ENCODE measurements at regions not wholly inside any gene's neighbourhood (a gene's known extent, or its start where the extent isn't known, plus 50 kb on each side); places are given as distances from the start of the nearest gene placed in this dataset.

GRCh38 chr1:93753791-93754763, 72.4 kb upstream of the BCAR3 start:
- WGBS, 2 experiments (ENCODE audit: low coverage in 1 of 2, low lambda C conversion rate in 2 of 2, missing lambda C conversion rate in 2 of 2): 15 to 19% methylated on average over 6 of the region's 6 CpGs
- Histone ChIP-seq H3F3A (ENCODE audit: insufficient read depth) (peaks cover 37% of the 10 kb centered on the region), H3K27me3 (replicated peaks; ENCODE audit: insufficient read depth) (no peaks in the 10 kb centered on the region), H3K27ac (peak overlapping the region; percentile 85), H3K9me2 (ENCODE audit: insufficient read depth) (no peaks in the 10 kb centered on the region), H2AFZ (no peak overlapping the region), H4K20me1 (ENCODE audit: insufficient read depth) (no peaks in the 10 kb centered on the region), H3K4me1 (ENCODE audit: insufficient read depth) (peaks cover 54% of the 10 kb centered on the region), H3K9me3 (ENCODE audit: low read depth) (no peaks in the 10 kb centered on the region), H3K9ac (peak overlapping the region; percentile 22; the same call in 1 of the 2 replicates), H3K4me2 (ENCODE audit: unreplicated experiment) (peak overlapping the region; percentile 27), H3K79me2 (ENCODE audit: insufficient read depth) (no peaks in the 10 kb centered on the region), H3K36me3 (ENCODE audit: low read depth) (no peaks in the 10 kb centered on the region), H3K4me3 (no peak overlapping the region)
- no peak for TF ChIP-seq EZH2 (IDR thresholded peaks at IDR 0.05; ENCODE audit: insufficient read depth, poor library complexity, severe bottlenecking)
- TF ChIP-seq EZH2phosphoT487 (IDR thresholded peaks at IDR 0.05; ENCODE audit: insufficient read depth, low read depth): 0 out of 2 replicates have a peak, but pooled peaks have one; percentile 47
- DNase-seq: peak; percentile 91
- in situ Hi-C loops (cut with MboI): no loop called here

- in situ Hi-C loops (cut with MboI): no loop called here
- 51 to 55% methylated on average over 6 of the region's 6 CpGs for WGBS, 2 experiments (ENCODE audit: low coverage in 1 of 2, low lambda C conversion rate in 2 of 2, missing lambda C conversion rate in 2 of 2)
- H2AFZ ChIP-seq: no peak overlapping the region; the same call in 1 of the 2 replicates
- H3K9me2 ChIP-seq (ENCODE audit: insufficient read depth): no peaks in the 10 kb centered on the region
- H3K27ac ChIP-seq: no peak overlapping the region
- DNase-seq: peak; percentile 41
- peaks cover 51% of the 10 kb centered on the region for H3K4me1 ChIP-seq (ENCODE audit: insufficient read depth)
- no peaks in the 10 kb centered on the region for H3K36me3 ChIP-seq (ENCODE audit: low read depth)
- H3K79me2 ChIP-seq (ENCODE audit: insufficient read depth): no peaks in the 10 kb centered on the region
- H3K4me2 ChIP-seq (ENCODE audit: unreplicated experiment): peak overlapping the region; percentile 39
- no peak overlapping the region for H3K9ac ChIP-seq
- no peak overlapping the region for H3K4me3 ChIP-seq
- TF ChIP-seq EZH2phosphoT487 (IDR thresholded peaks at IDR 0.05; ENCODE audit: insufficient read depth, low read depth) (no peak), EZH2 (IDR thresholded peaks at IDR 0.05; ENCODE audit: insufficient read depth, poor library complexity, severe bottlenecking) (no peak)
- no peaks in the 10 kb centered on the region for H3K27me3 ChIP-seq (replicated peaks; ENCODE audit: insufficient read depth)
- H4K20me1 ChIP-seq (ENCODE audit: insufficient read depth): no peaks in the 10 kb centered on the region
- no peaks in the 10 kb centered on the region for H3K9me3 ChIP-seq (ENCODE audit: low read depth)
- peaks cover 37% of the 10 kb centered on the region for H3F3A ChIP-seq (ENCODE audit: insufficient read depth)
Measured at GRCh38 chr1:93751377-93752250, 70.0 kb upstream of the BCAR3 start.

- no peaks in the 10 kb centered on the region for H3K9me3 ChIP-seq (ENCODE audit: low read depth)
- no peak overlapping the region for H3K9ac ChIP-seq
- no peak for DNase-seq
- H3K36me3 ChIP-seq (ENCODE audit: low read depth): no peaks in the 10 kb centered on the region
- H3K9me2 ChIP-seq (ENCODE audit: insufficient read depth): no peaks in the 10 kb centered on the region
- in situ Hi-C loops (cut with MboI): no loop called here
- WGBS, 2 experiments (ENCODE audit: low coverage in 1 of 2, low lambda C conversion rate in 2 of 2, missing lambda C conversion rate in 2 of 2): 95 to 96% methylated on average over 6 of the region's 6 CpGs
- TF ChIP-seq EZH2phosphoT487 (IDR thresholded peaks at IDR 0.05; ENCODE audit: insufficient read depth, low read depth) (no peak), EZH2 (IDR thresholded peaks at IDR 0.05; ENCODE audit: insufficient read depth, poor library complexity, severe bottlenecking) (no peak)
- H3K4me2 ChIP-seq (ENCODE audit: unreplicated experiment): no peak overlapping the region
- H2AFZ ChIP-seq: no peak overlapping the region
- no peak overlapping the region for H3K27ac ChIP-seq
- no peaks in the 10 kb centered on the region for H3K79me2 ChIP-seq (ENCODE audit: insufficient read depth)
- H3F3A ChIP-seq (ENCODE audit: insufficient read depth): peaks cover 37% of the 10 kb centered on the region
- H3K27me3 ChIP-seq (replicated peaks; ENCODE audit: insufficient read depth): no peaks in the 10 kb centered on the region
- H4K20me1 ChIP-seq (ENCODE audit: insufficient read depth): no peaks in the 10 kb centered on the region
- no peak overlapping the region for H3K4me3 ChIP-seq
- peaks cover 45% of the 10 kb centered on the region for H3K4me1 ChIP-seq (ENCODE audit: insufficient read depth)
Measured at GRCh38 chr1:93750955-93751354, 69.3 kb upstream of the BCAR3 start.

GRCh38 chr1:93749894-93750301, 68.3 kb upstream of the BCAR3 start:
- WGBS, 2 experiments (ENCODE audit: low coverage in 1 of 2, low lambda C conversion rate in 2 of 2, missing lambda C conversion rate in 2 of 2): 95 to 100% methylated on average over 2 of the region's 2 CpGs
- in situ Hi-C loops (cut with MboI): no loop called here
- no peak overlapping the region for H2AFZ ChIP-seq

More at GRCh38 chr1:93749894-93750301, 68.3 kb upstream of the BCAR3 start:
- Histone ChIP-seq H4K20me1 (ENCODE audit: insufficient read depth) (no peaks in the 10 kb centered on the region), H3K4me1 (ENCODE audit: insufficient read depth) (peaks cover 39% of the 10 kb centered on the region), H3K4me3 (no peak overlapping the region), H3K27me3 (replicated peaks; ENCODE audit: insufficient read depth) (no peaks in the 10 kb centered on the region), H3K27ac (no peak overlapping the region), H3K9ac (no peak overlapping the region), H3K4me2 (ENCODE audit: unreplicated experiment) (no peak overlapping the region), H3K9me3 (ENCODE audit: low read depth) (no peaks in the 10 kb centered on the region), H3F3A (ENCODE audit: insufficient read depth) (peaks cover 31% of the 10 kb centered on the region), H3K9me2 (ENCODE audit: insufficient read depth) (no peaks in the 10 kb centered on the region), H3K79me2 (ENCODE audit: insufficient read depth) (no peaks in the 10 kb centered on the region), H3K36me3 (ENCODE audit: low read depth) (no peaks in the 10 kb centered on the region)
- DNase-seq: no peak
- no peak for TF ChIP-seq EZH2 (IDR thresholded peaks at IDR 0.05; ENCODE audit: insufficient read depth, poor library complexity, severe bottlenecking)
- TF ChIP-seq EZH2phosphoT487 (IDR thresholded peaks at IDR 0.05; ENCODE audit: insufficient read depth, low read depth): no peak
